HepG2 (cell line): ENCODE measurements at regions not wholly inside any gene's neighbourhood (a gene's known extent, or its start where the extent isn't known, plus 50 kb on each side); places are given as distances from the start of the nearest gene placed in this dataset.

Experiments
- ATAC-seq: fragments of 200-7000 bp; cut with Tn5 transposase; 3 replicates; pipeline ENCODE4 v1.9.1; 2020; ENCODE audit warnings: mild to moderate bottlenecking, moderate library complexity
- BruUV-seq: library from RNA; stranded (reverse); fragments of 400-500 nt; replicated peaks from 2 replicates; lab custom pipeline; 2021; lab: Mats Ljungman, UMichigan
- CTCF ChIA-PET: fragments of 300-600 bp; formaldehyde crosslinking; extraction: SDS; loops from one replicate; lab custom pipeline; 2021; ENCODE audit warnings: low total read pairs, inconsistent platforms, low intra/inter-chr PET ratio; lab: Yijun Ruan, JAX
- POLR2A ChIA-PET: fragments of 350-600 bp; sonication (Branson Sonifier 250); formaldehyde crosslinking; loops from one replicate; lab custom pipeline; 2020; ENCODE audit warnings: antibody characterized with exemption, inconsistent platforms; lab: Yijun Ruan, JAX
- DNase-seq: peaks from one replicate; pipeline ENCODE4 v3.0.0-alpha.2; 2015; ENCODE audit warnings: low spot score
- FAIRE-seq: peaks from 3 replicates; lab custom pipeline; 2011; peaks lifted over from hg19 to GRCh38; lab: Jason Lieb, UNC
- H2AFZ ChIP-seq: one replicate; pipeline ENCODE4 v1.6.1; 2011; ENCODE audit warnings: low read length, inconsistent platforms
- H3K27ac ChIP-seq: fragments of 300-600 bp; 3 replicates; pipeline ENCODE4 v1.8.0; 2011; ENCODE audit warnings: mixed run types, mild to moderate bottlenecking, mixed read lengths, low read length, inconsistent platforms; ENCODE audit not compliant: insufficient read depth; ENCODE audit errors: extremely low read length
- H3K27me3 ChIP-seq, 2 experiments: fragments of 200-600 bp in 1 of 2; 2 replicates in 1 of 2; 3 replicates in 1 of 2; pipeline versions ENCODE4 v1.6.0 to v1.8.0; 2011; ENCODE audit warnings: low read length in 2 of 2, mild to moderate bottlenecking in 2 of 2, moderate library complexity in 2 of 2, inconsistent platforms in 1 of 2; ENCODE audit not compliant: insufficient read depth in 2 of 2, control insufficient read depth in 1 of 2
- H3K36me3 ChIP-seq, 2 experiments: fragments of 200-600 bp in 1 of 2; replicated peaks in 1 of 2; 2 replicates in 1 of 2; 3 replicates in 1 of 2; pipeline versions ENCODE4 v1.5.1 to v1.8.0; 2011; ENCODE audit warnings: low read length in 2 of 2, inconsistent platforms in 1 of 2; ENCODE audit not compliant: insufficient read depth in 2 of 2, control insufficient read depth in 1 of 2
- H3K4me1 ChIP-seq: 2 replicates; pipeline ENCODE4 v1.5.1; 2012; ENCODE audit warnings: low read length, inconsistent platforms; ENCODE audit not compliant: insufficient read depth
- H3K4me2 ChIP-seq: 2 replicates; pipeline ENCODE4 v1.6.0; 2011; ENCODE audit warnings: low read depth, low read length, inconsistent platforms
- H3K4me3 ChIP-seq, 3 experiments: fragments of 200-600 bp in 1 of 3; sonication (generic), shearing (Covaris generic) in 1 of 3; replicated peaks in 1 of 3; 2 replicates each; pipeline ENCODE4 v1.5.1; 2011 to 2016; ENCODE audit warnings: low read length in 3 of 3, inconsistent platforms in 2 of 3, low read depth in 2 of 3, mild to moderate bottlenecking in 2 of 3, control low read depth in 1 of 3, mixed read lengths in 1 of 3; ENCODE audit not compliant: insufficient read depth in 1 of 3
- H3K79me2 ChIP-seq: one replicate; pipeline ENCODE4 v1.6.1; 2011; ENCODE audit warnings: low read length, inconsistent platforms; ENCODE audit not compliant: insufficient read depth
- H3K9ac ChIP-seq: 2 replicates; pipeline ENCODE4 v1.6.0; 2011; ENCODE audit warnings: mild to moderate bottlenecking, low read depth, low read length, inconsistent platforms; ENCODE audit not compliant: insufficient read depth
- H3K9me3 ChIP-seq: 2 replicates; pipeline ENCODE4 v1.5.1; 2012; ENCODE audit warnings: mild to moderate bottlenecking, low read length
- H4K20me1 ChIP-seq: 2 replicates; pipeline ENCODE4 v1.6.0; 2011; ENCODE audit warnings: inconsistent platforms, mild to moderate bottlenecking, low read length, moderate library complexity; ENCODE audit not compliant: insufficient read depth
- NPAS2 ChIP-seq: sonication (generic); formaldehyde crosslinking; IDR thresholded peaks from 2 replicates; pipeline ENCODE4 v1.8.0; 2022; ENCODE audit warnings: mild to moderate bottlenecking, missing genetic modification reagents, borderline replicate concordance
- RERE ChIP-seq: IDR thresholded peaks from 2 replicates; pipeline ENCODE4 v1.6.1; 2016; ENCODE audit warnings: low read depth, missing genetic modification reagents, missing compliant biosample characterization
- SMAD1 ChIP-seq: sonication (generic); formaldehyde crosslinking; IDR thresholded peaks from 2 replicates; pipeline ENCODE4 v1.4.0; 2020; ENCODE audit warnings: missing genetic modification reagents, low read depth, mild to moderate bottlenecking, borderline replicate concordance
- ZNF513 ChIP-seq: sonication (generic); formaldehyde crosslinking; conservative IDR thresholded peaks from 2 replicates; pipeline ENCODE4 v1.5.0; 2020; ENCODE audit warnings: missing genetic modification reagents
- WGBS: methylation state at CpG from one replicate; pipeline ENCODE4 v1.1.6; 2017; ENCODE audit warnings: low lambda C conversion rate; 5-methylcytosine and 5-hydroxymethylcytosine counted together
- in situ Hi-C: cut with HindIII; loops from 2 replicates; pipeline ENCODE4 v1.10.0; 2017; ENCODE audit warnings: low pct_unique_long_range_greater_than_20kb; ENCODE audit not compliant: extremely low pct_ligation_motif_present
- intact Hi-C: fragments of 100-400 bp; cut with micrococcal nuclease; formaldehyde crosslinking; loops from one replicate; pipeline ENCODE4 v1.10.0; 2022; ENCODE audit not compliant: unreplicated experiment

GRCh38 chr4:169330811-169331210 is 60.1 kb upstream of the SH3RF1 start:
- Histone ChIP-seq H3K27me3 (no peaks in the 10 kb centered on the region), H3K27ac (no peak overlapping the region), H3K9ac (no peak overlapping the region), H3K9me3 (no peaks in the 10 kb centered on the region), H3K4me1 (peaks cover 14% of the 10 kb centered on the region), H3K4me2 (no peak overlapping the region), H3K4me3 (no peak overlapping the region), H3K79me2 (no peaks in the 10 kb centered on the region), H4K20me1 (no peaks in the 10 kb centered on the region), H3K36me3 (no peaks in the 10 kb centered on the region), H2AFZ (no peak overlapping the region)
- ChIA-PET CTCF (no interaction called here), POLR2A (no interaction called here)
- ATAC-seq (no peak), FAIRE-seq (no peak), DNase-seq (no peak)
- intact Hi-C loops (no loop called here), in situ Hi-C loops (no loop called here)
- BruUV-seq = no TSS peak
- 72% methylated on average over 13 of the region's 13 CpGs for WGBS
- no peak for TF ChIP-seq ZNF513

- WGBS = 22% methylated on average over 5 of the region's 6 CpGs
- Histone ChIP-seq H3K79me2 (no peaks in the 10 kb centered on the region), H3K27ac (no peak overlapping the region), H3K4me2 (no peak overlapping the region), H2AFZ (no peak overlapping the region), H3K4me1 (peaks cover 14% of the 10 kb centered on the region), H3K4me3 (no peak overlapping the region), H3K9me3 (no peaks in the 10 kb centered on the region), H3K27me3 (no peaks in the 10 kb centered on the region), H4K20me1 (no peaks in the 10 kb centered on the region), H3K36me3 (no peaks in the 10 kb centered on the region), H3K9ac (no peak overlapping the region)
- no peak for TF ChIP-seq RERE
- no peak for TF ChIP-seq SMAD1 (CRISPR knock-in tag)
- TF ChIP-seq NPAS2 (CRISPR knock-in tag) = no peak
- in situ Hi-C loops (no loop called here), intact Hi-C loops (no loop called here)
- ATAC-seq (no peak; the same call in 2 of the 3 replicates), FAIRE-seq (no peak), DNase-seq (no peak)
- BruUV-seq = no TSS peak
- CTCF ChIA-PET = no interaction called here
- POLR2A ChIA-PET = no interaction called here
Measured at GRCh38 chr4:169330095-169330494, 59.3 kb upstream of the SH3RF1 start.
